DOHH2 (cell line): ENCODE measurements at regions not wholly inside any gene's neighbourhood (a gene's known extent, or its start where the extent isn't known, plus 50 kb on each side); places are given as distances from the start of the nearest gene placed in this dataset.

ENCODE experiments used
- H3F3A ChIP-seq: fragments of 200-600 bp; sonication (generic), shearing (Covaris generic); 2 replicates; pipeline ENCODE4 v1.6.0; 2016; ENCODE audit warnings: antibody characterized with exemption, mild to moderate bottlenecking; ENCODE audit not compliant: control insufficient read depth, insufficient read depth
- H3K27ac ChIP-seq: fragments of 200-600 bp; sonication (generic); 2 replicates; pipeline ENCODE4 v1.5.1; 2014; ENCODE audit warnings: low read depth, mild to moderate bottlenecking, low read length, moderate library complexity
- H3K27me3 ChIP-seq: fragments of 200-600 bp; sonication (generic); 2 replicates; pipeline ENCODE4 v1.6.1; 2014; ENCODE audit warnings: mild to moderate bottlenecking, low read length, mixed read lengths; ENCODE audit not compliant: control insufficient read depth
- H3K36me3 ChIP-seq: fragments of 200-600 bp; sonication (generic); 2 replicates; pipeline ENCODE4 v1.6.1; 2014; ENCODE audit warnings: mild to moderate bottlenecking, low read length, moderate library complexity, mixed read lengths; ENCODE audit not compliant: control insufficient read depth
- H3K4me1 ChIP-seq: fragments of 200-600 bp; sonication (generic); 2 replicates; pipeline ENCODE4 v1.6.1; 2014; ENCODE audit warnings: mild to moderate bottlenecking, low read length, mixed read lengths; ENCODE audit not compliant: control insufficient read depth
- H3K4me2 ChIP-seq: fragments of 200-600 bp; sonication (generic); 2 replicates; pipeline ENCODE4 v1.6.0; 2014; ENCODE audit warnings: mild to moderate bottlenecking, low read length, moderate library complexity
- H3K4me3 ChIP-seq: fragments of 200-600 bp; sonication (generic); 2 replicates; pipeline ENCODE4 v1.5.1; 2014; ENCODE audit warnings: mild to moderate bottlenecking, low read length, mixed read lengths
- H3K79me2 ChIP-seq: fragments of 200-600 bp; sonication (generic); 2 replicates; pipeline ENCODE4 v1.6.1; 2014; ENCODE audit warnings: mild to moderate bottlenecking, low read length, mixed read lengths; ENCODE audit not compliant: control insufficient read depth
- H3K9me2 ChIP-seq: fragments of 200-600 bp; sonication (generic); replicated peaks from 2 replicates; pipeline ENCODE4 v1.6.1; 2014; ENCODE audit warnings: mild to moderate bottlenecking, low read length, mixed read lengths; ENCODE audit not compliant: control insufficient read depth
- H3K9me3 ChIP-seq: fragments of 200-600 bp; sonication (generic); 2 replicates; pipeline ENCODE4 v1.6.1; 2014; ENCODE audit warnings: antibody characterized with exemption, low read length, mixed read lengths; ENCODE audit not compliant: control insufficient read depth, insufficient read depth
- H4K20me1 ChIP-seq: fragments of 200-600 bp; sonication (generic); 2 replicates; pipeline ENCODE4 v1.6.0; 2014; ENCODE audit warnings: low read depth, mild to moderate bottlenecking, antibody characterized with exemption, low read length, moderate library complexity; ENCODE audit not compliant: control insufficient read depth, insufficient read depth
- EZH2phosphoT487 ChIP-seq: fragments of 200-600 bp; sonication (generic); IDR thresholded peaks from 2 replicates; pipeline ENCODE4 v1.6.1; 2017; ENCODE audit warnings: borderline replicate concordance, mild to moderate bottlenecking, antibody characterized with exemption, low read length, moderate library complexity, mixed read lengths
- TF ChIP-seq, protein P1 (sequence below): fragments of 200-600 bp; sonication (generic); IDR thresholded peaks from one replicate; pipeline ENCODE4 v1.5.1; 2014; ENCODE audit warnings: antibody characterized with exemption, mild to moderate bottlenecking, low read depth, low read length; ENCODE audit not compliant: poor library complexity, severe bottlenecking

DNA sequence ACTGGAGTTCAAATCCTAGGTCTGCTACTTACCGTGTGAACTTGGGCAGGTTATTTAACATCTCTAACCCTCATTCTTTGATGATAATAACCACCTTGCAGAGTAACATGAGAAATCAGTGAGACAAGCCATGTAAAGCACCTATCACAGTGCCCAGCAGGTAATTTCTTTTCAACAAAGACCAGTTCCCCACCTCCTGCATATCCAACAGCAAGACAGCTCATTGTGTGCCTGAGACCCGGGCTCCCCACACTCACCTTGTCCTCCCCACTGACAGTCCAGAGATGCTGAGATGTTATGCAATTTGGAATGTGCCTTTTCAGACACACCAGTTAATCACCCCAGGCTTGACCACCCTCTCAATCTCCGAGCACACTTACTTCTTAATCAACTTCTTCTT lies 367.6 kb upstream of the DAB1 start:
- Histone ChIP-seq H3K4me3 (no peak overlapping the region), H3K9me2 (no peaks in the 10 kb centered on the region), H3K27me3 (no peaks in the 10 kb centered on the region), H3K4me2 (no peak overlapping the region), H3K79me2 (no peaks in the 10 kb centered on the region), H3K36me3 (no peaks in the 10 kb centered on the region), H4K20me1 (no peaks in the 10 kb centered on the region), H3F3A (no peaks in the 10 kb centered on the region), H3K4me1 (no peaks in the 10 kb centered on the region), H3K9me3 (no peaks in the 10 kb centered on the region), H3K27ac (no peak overlapping the region)
- TF ChIP-seq, protein P1, sequence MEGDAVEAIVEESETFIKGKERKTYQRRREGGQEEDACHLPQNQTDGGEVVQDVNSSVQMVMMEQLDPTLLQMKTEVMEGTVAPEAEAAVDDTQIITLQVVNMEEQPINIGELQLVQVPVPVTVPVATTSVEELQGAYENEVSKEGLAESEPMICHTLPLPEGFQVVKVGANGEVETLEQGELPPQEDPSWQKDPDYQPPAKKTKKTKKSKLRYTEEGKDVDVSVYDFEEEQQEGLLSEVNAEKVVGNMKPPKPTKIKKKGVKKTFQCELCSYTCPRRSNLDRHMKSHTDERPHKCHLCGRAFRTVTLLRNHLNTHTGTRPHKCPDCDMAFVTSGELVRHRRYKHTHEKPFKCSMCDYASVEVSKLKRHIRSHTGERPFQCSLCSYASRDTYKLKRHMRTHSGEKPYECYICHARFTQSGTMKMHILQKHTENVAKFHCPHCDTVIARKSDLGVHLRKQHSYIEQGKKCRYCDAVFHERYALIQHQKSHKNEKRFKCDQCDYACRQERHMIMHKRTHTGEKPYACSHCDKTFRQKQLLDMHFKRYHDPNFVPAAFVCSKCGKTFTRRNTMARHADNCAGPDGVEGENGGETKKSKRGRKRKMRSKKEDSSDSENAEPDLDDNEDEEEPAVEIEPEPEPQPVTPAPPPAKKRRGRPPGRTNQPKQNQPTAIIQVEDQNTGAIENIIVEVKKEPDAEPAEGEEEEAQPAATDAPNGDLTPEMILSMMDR, result no peak
- TF ChIP-seq EZH2phosphoT487, result no peak

DNA sequence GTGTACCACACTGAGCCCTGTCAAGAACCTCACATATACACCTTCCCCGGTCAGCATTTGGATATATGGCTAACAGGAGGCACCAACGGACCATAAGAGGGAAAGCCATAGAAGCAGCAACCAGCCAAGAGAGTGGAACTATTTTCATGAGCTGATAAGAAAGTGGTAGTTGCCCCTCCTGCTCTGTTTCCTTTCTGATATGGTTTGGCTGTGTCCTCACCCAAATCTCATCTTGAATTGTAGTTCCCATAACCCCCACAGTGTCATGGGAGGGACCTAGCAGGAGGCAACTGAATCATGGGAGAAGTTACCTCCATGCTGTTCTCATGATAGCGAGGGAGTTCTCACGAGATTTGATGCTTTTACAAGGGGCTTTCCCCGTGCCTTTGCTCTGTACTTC lies 366.1 kb upstream of the DAB1 start:
- Histone ChIP-seq H4K20me1 (no peaks in the 10 kb centered on the region), H3F3A (no peaks in the 10 kb centered on the region), H3K27me3 (no peaks in the 10 kb centered on the region), H3K9me2 (no peaks in the 10 kb centered on the region), H3K4me1 (no peaks in the 10 kb centered on the region), H3K79me2 (no peaks in the 10 kb centered on the region), H3K4me2 (no peak overlapping the region), H3K27ac (no peak overlapping the region), H3K36me3 (no peaks in the 10 kb centered on the region), H3K4me3 (no peak overlapping the region), H3K9me3 (no peaks in the 10 kb centered on the region)
- TF ChIP-seq, protein P1, result no peak
- no peak for TF ChIP-seq EZH2phosphoT487

DNA sequence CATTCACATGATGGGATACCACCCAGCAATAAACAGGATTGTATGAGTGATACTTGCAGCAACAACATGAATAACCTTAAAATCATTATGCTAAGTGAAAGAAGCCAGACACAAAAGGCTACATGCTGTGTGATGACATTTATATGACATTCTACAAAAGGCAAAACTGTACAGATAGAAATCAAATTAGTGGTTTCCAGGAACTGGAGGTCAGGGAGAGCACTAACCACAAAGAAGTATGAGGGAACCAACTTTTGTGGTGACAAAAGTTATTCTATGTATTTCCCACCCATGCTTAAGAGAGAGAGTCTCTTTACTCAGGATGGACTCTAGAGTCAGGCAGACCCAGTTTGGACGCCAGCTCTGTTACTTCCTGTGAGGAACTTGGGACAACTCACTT lies 364.5 kb upstream of the DAB1 start:
- Histone ChIP-seq H3K4me3 (no peak overlapping the region), H3K9me2 (no peaks in the 10 kb centered on the region), H3K27me3 (no peaks in the 10 kb centered on the region), H3K4me2 (no peak overlapping the region), H3F3A (no peaks in the 10 kb centered on the region), H3K9me3 (no peaks in the 10 kb centered on the region), H4K20me1 (no peaks in the 10 kb centered on the region), H3K79me2 (no peaks in the 10 kb centered on the region), H3K36me3 (no peaks in the 10 kb centered on the region), H3K4me1 (no peaks in the 10 kb centered on the region), H3K27ac (no peak overlapping the region)
- TF ChIP-seq EZH2phosphoT487, result no peak
- TF ChIP-seq, protein P1, result no peak

DNA sequence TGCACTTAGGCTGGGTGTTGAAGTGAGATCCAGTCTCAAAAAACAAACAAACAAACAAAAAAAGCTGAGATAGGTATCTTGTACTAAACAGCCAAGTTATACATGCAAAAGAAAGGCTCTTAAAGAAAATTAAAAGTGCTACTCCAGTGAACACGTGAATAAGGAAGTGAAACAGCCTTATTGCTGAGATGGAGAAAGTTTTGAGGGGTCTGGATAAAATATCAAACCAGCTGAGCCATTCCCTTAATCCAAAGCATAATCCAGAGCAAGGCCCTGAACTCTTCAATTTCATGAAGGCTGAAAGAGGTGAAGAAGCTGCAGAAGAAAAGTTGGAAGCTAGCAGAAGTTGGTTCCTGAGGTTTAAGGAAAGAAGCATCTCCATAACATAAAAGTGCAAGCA lies 360.5 kb upstream of the DAB1 start:
- Histone ChIP-seq H3K9me3 (no peaks in the 10 kb centered on the region), H3K9me2 (no peaks in the 10 kb centered on the region), H3K4me1 (no peaks in the 10 kb centered on the region), H3K27ac (no peak overlapping the region), H3K79me2 (no peaks in the 10 kb centered on the region), H4K20me1 (no peaks in the 10 kb centered on the region), H3K4me3 (no peak overlapping the region), H3F3A (no peaks in the 10 kb centered on the region), H3K36me3 (no peaks in the 10 kb centered on the region), H3K4me2 (no peak overlapping the region), H3K27me3 (no peaks in the 10 kb centered on the region)
- no peak for TF ChIP-seq EZH2phosphoT487
- TF ChIP-seq, protein P1, result no peak
